Osteoblast (primary cell): ENCODE measurements at regions not wholly inside any gene's neighbourhood (a gene's known extent, or its start where the extent isn't known, plus 50 kb on each side); places are given as distances from the start of the nearest gene placed in this dataset.

Source experiments
- DNase-seq: peaks from one replicate; pipeline ENCODE4 v3.0.0; 2011; ENCODE audit warnings: low spot score, mixed read lengths; ENCODE audit not compliant: insufficient read length; ENCODE audit errors: missing footprints
- H2AFZ ChIP-seq: 2 replicates; pipeline ENCODE4 v1.6.0; 2011; ENCODE audit warnings: mild to moderate bottlenecking, low read length
- H3K27ac ChIP-seq: 2 replicates; pipeline ENCODE4 v1.5.1; 2011; ENCODE audit warnings: mild to moderate bottlenecking, low read depth, low read length, moderate library complexity
- H3K27me3 ChIP-seq: 2 replicates; pipeline ENCODE4 v1.6.0; 2012; ENCODE audit warnings: mild to moderate bottlenecking, control low read depth, inconsistent platforms, low read length, moderate library complexity; ENCODE audit not compliant: insufficient read depth
- H3K36me3 ChIP-seq: 2 replicates; pipeline ENCODE4 v1.5.1; 2011; ENCODE audit warnings: mild to moderate bottlenecking, low read length, control low read depth, moderate library complexity; ENCODE audit not compliant: insufficient read depth
- H3K4me1 ChIP-seq: 2 replicates; pipeline ENCODE4 v1.5.1; 2011; ENCODE audit warnings: mild to moderate bottlenecking, low read length, control low read depth, moderate library complexity; ENCODE audit not compliant: insufficient read depth
- H3K4me2 ChIP-seq: 2 replicates; pipeline ENCODE4 v1.6.0; 2011; ENCODE audit warnings: mild to moderate bottlenecking, low read length; ENCODE audit not compliant: insufficient read depth
- H3K4me3 ChIP-seq: fragments of 200-600 bp; sonication (generic); 3 replicates; pipeline ENCODE4 v1.5.1; 2012; ENCODE audit warnings: mild to moderate bottlenecking, low read length, inconsistent platforms; ENCODE audit not compliant: insufficient read depth
- H3K79me2 ChIP-seq: 2 replicates; pipeline ENCODE4 v1.6.0; 2012; ENCODE audit warnings: mild to moderate bottlenecking, low read length, control low read depth, inconsistent platforms; ENCODE audit not compliant: insufficient read depth
- H3K9me3 ChIP-seq: 2 replicates; pipeline ENCODE4 v1.5.1; 2011; ENCODE audit warnings: low read depth, low read length, control low read depth
- H4K20me1 ChIP-seq: 2 replicates; pipeline ENCODE4 v1.6.0; 2012; ENCODE audit warnings: mild to moderate bottlenecking, low read length, control low read depth; ENCODE audit not compliant: insufficient read depth
- TF ChIP-seq, protein P1 (sequence below): IDR thresholded peaks from 2 replicates; pipeline ENCODE4 v1.5.1; 2011; ENCODE audit warnings: mild to moderate bottlenecking, low read depth, low read length, moderate library complexity; ENCODE audit errors: extremely low read depth

DNA sequence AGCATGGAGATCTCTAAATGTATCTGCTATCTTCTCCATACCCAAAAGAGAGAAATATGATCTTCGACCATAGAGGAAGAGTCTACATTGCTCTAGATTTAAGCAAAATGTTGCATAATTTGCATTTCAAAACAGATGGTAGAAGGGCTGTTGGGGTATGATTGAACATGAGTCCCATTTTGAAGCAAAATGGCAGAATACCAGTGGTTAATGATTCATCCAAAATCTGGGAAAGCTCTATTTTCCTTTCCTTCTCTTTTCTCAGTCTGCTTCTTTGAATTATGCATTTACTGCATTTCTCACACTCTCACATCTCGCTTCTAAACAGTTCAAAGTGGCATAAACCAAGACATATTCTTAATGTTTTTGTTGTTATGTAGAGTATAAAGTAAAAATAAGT, 178.5 kb downstream of the MACC1 start:
- no peaks in the 10 kb centered on the region for H3K9me3 ChIP-seq
- H3K4me3 ChIP-seq: no peak overlapping the region
- no peak overlapping the region for H3K4me2 ChIP-seq
- no peaks in the 10 kb centered on the region for H3K79me2 ChIP-seq
- H2AFZ ChIP-seq: no peak overlapping the region
- peaks cover 10% of the 10 kb centered on the region for H3K4me1 ChIP-seq
- H3K27me3 ChIP-seq: no peaks in the 10 kb centered on the region
- H3K36me3 ChIP-seq: no peaks in the 10 kb centered on the region
- no peak overlapping the region for H3K27ac ChIP-seq
- DNase-seq: no peak
- no peaks in the 10 kb centered on the region for H4K20me1 ChIP-seq
- TF ChIP-seq, protein P1, sequence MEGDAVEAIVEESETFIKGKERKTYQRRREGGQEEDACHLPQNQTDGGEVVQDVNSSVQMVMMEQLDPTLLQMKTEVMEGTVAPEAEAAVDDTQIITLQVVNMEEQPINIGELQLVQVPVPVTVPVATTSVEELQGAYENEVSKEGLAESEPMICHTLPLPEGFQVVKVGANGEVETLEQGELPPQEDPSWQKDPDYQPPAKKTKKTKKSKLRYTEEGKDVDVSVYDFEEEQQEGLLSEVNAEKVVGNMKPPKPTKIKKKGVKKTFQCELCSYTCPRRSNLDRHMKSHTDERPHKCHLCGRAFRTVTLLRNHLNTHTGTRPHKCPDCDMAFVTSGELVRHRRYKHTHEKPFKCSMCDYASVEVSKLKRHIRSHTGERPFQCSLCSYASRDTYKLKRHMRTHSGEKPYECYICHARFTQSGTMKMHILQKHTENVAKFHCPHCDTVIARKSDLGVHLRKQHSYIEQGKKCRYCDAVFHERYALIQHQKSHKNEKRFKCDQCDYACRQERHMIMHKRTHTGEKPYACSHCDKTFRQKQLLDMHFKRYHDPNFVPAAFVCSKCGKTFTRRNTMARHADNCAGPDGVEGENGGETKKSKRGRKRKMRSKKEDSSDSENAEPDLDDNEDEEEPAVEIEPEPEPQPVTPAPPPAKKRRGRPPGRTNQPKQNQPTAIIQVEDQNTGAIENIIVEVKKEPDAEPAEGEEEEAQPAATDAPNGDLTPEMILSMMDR: no peak

DNA sequence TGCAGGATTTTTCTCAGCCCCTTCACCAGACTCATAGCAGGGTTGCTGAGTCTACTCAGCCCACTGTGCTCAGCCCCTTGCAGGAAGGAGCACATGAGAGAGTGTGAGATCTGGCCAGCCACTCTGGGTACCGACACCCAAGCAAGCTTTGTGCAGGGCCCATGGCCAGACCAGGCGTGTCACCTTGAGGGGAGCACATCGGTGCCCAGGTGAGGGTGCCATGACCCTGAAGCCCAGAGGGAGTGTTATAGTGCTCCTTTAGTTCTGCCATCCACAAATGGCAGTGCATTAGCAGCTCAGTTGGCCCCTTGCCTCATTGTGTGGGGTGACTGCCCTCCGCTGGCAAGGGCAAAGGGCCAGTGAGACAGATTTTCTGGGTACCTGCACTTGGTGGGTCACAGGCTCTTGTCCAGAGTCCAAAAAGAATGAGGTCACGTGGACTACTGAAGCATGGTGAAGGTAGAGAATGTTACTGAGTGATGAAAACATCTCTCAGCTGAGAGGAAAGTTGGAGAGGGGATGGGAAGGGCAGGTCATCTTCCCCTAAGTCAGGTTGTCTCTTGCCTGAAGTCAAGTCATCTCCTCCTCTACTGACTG, 181.8 kb downstream of the MACC1 start:
- H3K27ac ChIP-seq: no peak overlapping the region
- DNase-seq: no peak
- TF ChIP-seq, protein P1: no peak

DNA sequence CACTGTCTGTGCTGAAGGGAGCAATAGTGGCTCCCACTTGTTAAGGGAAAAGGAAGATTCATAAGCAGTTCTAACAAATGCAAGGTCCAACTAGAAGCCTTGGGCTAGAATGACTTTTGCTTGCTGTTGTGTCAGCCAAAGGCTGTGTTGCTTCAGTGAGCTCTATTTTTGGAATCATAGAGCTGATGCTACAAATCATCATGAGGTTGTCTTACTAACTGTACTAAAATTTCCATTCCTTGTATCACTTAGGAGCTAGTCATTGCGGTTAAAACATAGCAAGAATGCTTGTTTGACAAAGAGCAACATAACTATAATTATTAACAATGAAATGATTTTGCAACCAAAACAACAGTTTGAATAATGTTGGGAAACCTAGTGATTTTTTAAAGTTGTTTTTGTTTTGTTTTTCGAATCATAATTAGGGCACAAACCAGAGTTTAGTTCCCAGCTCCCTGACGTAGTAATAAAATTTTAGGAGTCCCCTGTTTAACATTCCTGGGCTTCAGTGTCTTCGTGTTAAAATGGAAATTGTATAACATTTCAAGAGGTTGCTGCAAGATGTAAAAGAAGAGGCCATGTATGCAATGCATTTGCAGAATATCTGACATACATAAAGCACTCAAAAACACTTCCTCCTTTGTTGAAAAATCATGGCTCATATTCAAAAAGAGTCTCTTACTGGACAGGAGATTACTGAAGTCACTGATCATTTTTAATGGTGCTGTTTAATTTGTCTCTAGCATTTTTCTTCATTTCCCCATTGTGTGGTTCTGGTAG, 183.4 kb downstream of the MACC1 start:
- peak overlapping the region; percentile 68 for H3K4me2 ChIP-seq
- no peaks in the 10 kb centered on the region for H3K27me3 ChIP-seq
- H4K20me1 ChIP-seq: no peaks in the 10 kb centered on the region
- TF ChIP-seq, protein P1: no peak
- no peaks in the 10 kb centered on the region for H3K9me3 ChIP-seq
- peaks cover 43% of the 10 kb centered on the region for H3K4me1 ChIP-seq
- no peak for DNase-seq
- H3K79me2 ChIP-seq: no peaks in the 10 kb centered on the region
- peak overlapping the region; percentile 96 for H3K27ac ChIP-seq
- no peaks in the 10 kb centered on the region for H3K36me3 ChIP-seq
- H2AFZ ChIP-seq: no peak overlapping the region
- peak overlapping the region; percentile 23 for H3K4me3 ChIP-seq

More for the DNA sequence above, 181.8 kb downstream of the MACC1 start:
- H3K79me2 ChIP-seq: no peaks in the 10 kb centered on the region
- no peak overlapping the region for H2AFZ ChIP-seq
- H3K36me3 ChIP-seq: no peaks in the 10 kb centered on the region
- H4K20me1 ChIP-seq: no peaks in the 10 kb centered on the region
- H3K9me3 ChIP-seq: no peaks in the 10 kb centered on the region
- no peaks in the 10 kb centered on the region for H3K27me3 ChIP-seq
- no peak overlapping the region for H3K4me3 ChIP-seq
- peaks cover 41% of the 10 kb centered on the region for H3K4me1 ChIP-seq
- no peak overlapping the region for H3K4me2 ChIP-seq

DNA sequence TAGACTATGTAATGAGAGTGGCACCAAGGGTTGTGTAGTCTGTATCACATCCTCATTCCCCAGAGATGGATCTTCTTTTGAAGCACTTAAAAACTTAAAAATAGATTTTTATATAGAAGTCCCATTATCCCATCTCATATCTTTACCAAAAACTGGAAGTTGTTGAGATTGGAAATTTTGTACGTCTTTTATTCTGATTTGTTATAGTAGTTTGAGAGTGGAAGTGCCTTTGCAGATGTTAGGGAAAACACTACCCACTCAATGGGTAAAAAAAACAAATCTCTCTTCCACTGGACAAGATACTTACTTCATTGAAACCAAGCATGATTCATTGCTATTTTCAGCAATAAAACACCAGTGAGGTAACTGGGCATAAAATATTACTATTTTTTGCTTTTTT, 184.4 kb downstream of the MACC1 start:
- Histone ChIP-seq H2AFZ (no peak overlapping the region), H3K4me1 (peaks cover 43% of the 10 kb centered on the region), H3K4me2 (peak overlapping the region; percentile 68), H3K4me3 (no peak overlapping the region), H3K27me3 (no peaks in the 10 kb centered on the region), H3K79me2 (no peaks in the 10 kb centered on the region), H4K20me1 (no peaks in the 10 kb centered on the region), H3K9me3 (no peaks in the 10 kb centered on the region), H3K27ac (peak overlapping the region; percentile 96), H3K36me3 (no peaks in the 10 kb centered on the region)
- TF ChIP-seq, protein P1: no peak
- DNase-seq: no peak
